ENCODE measurements at regions not wholly inside any gene's neighbourhood (a gene's known extent, or its start where the extent isn't known, plus 50 kb on each side); places are given as distances from the start of the nearest gene placed in this dataset.

GRCh38 chr15:47934342-47934741 is 186.4 kb upstream of the SLC24A5 start:
- peaks cover 14% of the 10 kb centered on the region for H3K27me3 Mint-ChIP-seq (ENCODE audit: insufficient read depth)
- no peak overlapping the region for H3K27ac Mint-ChIP-seq
- no peaks in the 10 kb centered on the region for H3K4me1 Mint-ChIP-seq (ENCODE audit: low read depth)
- intact Hi-C loops (cut with micrococcal nuclease), result no loop called here
- H3K9me3 Mint-ChIP-seq, result no peaks in the 10 kb centered on the region
- H3K36me3 Mint-ChIP-seq (ENCODE audit: low read depth), result no peaks in the 10 kb centered on the region
- no peak overlapping the region for H3K4me3 Mint-ChIP-seq
- no peak for DNase-seq (ENCODE audit: low spot score)

- Mint-ChIP-seq H3K36me3 (ENCODE audit: low read depth) (no peaks in the 10 kb centered on the region), H3K4me3 (no peak overlapping the region), H3K27ac (no peak overlapping the region), H3K27me3 (ENCODE audit: insufficient read depth) (peaks cover 12% of the 10 kb centered on the region), H3K4me1 (ENCODE audit: low read depth) (no peaks in the 10 kb centered on the region), H3K9me3 (no peaks in the 10 kb centered on the region)
- DNase-seq (ENCODE audit: low spot score), result no peak
- intact Hi-C loops (cut with micrococcal nuclease), result no loop called here
Measured at GRCh38 chr15:47937834-47938233, 183.0 kb upstream of the SLC24A5 start.

- no peak overlapping the region for H3K27ac Mint-ChIP-seq
- H3K36me3 Mint-ChIP-seq (ENCODE audit: low read depth), result no peaks in the 10 kb centered on the region
- H3K4me3 Mint-ChIP-seq, result no peak overlapping the region
- H3K4me1 Mint-ChIP-seq (ENCODE audit: low read depth), result no peaks in the 10 kb centered on the region
- H3K27me3 Mint-ChIP-seq (ENCODE audit: insufficient read depth), result peaks cover 6% of the 10 kb centered on the region
- no peaks in the 10 kb centered on the region for H3K9me3 Mint-ChIP-seq
- no peak for DNase-seq (ENCODE audit: low spot score)
- intact Hi-C loops (cut with micrococcal nuclease), result no loop called here
Measured at GRCh38 chr15:47944637-47945288, 176.0 kb upstream of the SLC24A5 start.

- peaks cover 2% of the 10 kb centered on the region for H3K36me3 Mint-ChIP-seq (ENCODE audit: low read depth)
- H3K27ac Mint-ChIP-seq, result no peak overlapping the region
- intact Hi-C loops (cut with micrococcal nuclease), result no loop called here
- no peak for DNase-seq (ENCODE audit: low spot score)
- no peaks in the 10 kb centered on the region for H3K9me3 Mint-ChIP-seq
- no peak overlapping the region for H3K4me3 Mint-ChIP-seq
- no peaks in the 10 kb centered on the region for H3K4me1 Mint-ChIP-seq (ENCODE audit: low read depth)
- peaks cover 6% of the 10 kb centered on the region for H3K27me3 Mint-ChIP-seq (ENCODE audit: insufficient read depth)
Measured at GRCh38 chr15:47945872-47946650, 174.7 kb upstream of the SLC24A5 start.

GRCh38 chr15:47949815-47950214 is 171.0 kb upstream of the SLC24A5 start:
- H3K4me3 Mint-ChIP-seq, result no peak overlapping the region
- no peak for DNase-seq (ENCODE audit: low spot score)
- no peaks in the 10 kb centered on the region for H3K9me3 Mint-ChIP-seq
- peaks cover 2% of the 10 kb centered on the region for H3K36me3 Mint-ChIP-seq (ENCODE audit: low read depth)
- peaks cover 10% of the 10 kb centered on the region for H3K27me3 Mint-ChIP-seq (ENCODE audit: insufficient read depth)
- H3K4me1 Mint-ChIP-seq (ENCODE audit: low read depth), result no peaks in the 10 kb centered on the region
- intact Hi-C loops (cut with micrococcal nuclease), result no loop called here
- no peak overlapping the region for H3K27ac Mint-ChIP-seq

GRCh38 chr15:47950447-47950846 is 170.3 kb upstream of the SLC24A5 start:
- Mint-ChIP-seq H3K4me1 (ENCODE audit: low read depth) (no peaks in the 10 kb centered on the region), H3K4me3 (no peak overlapping the region), H3K9me3 (no peaks in the 10 kb centered on the region), H3K27me3 (ENCODE audit: insufficient read depth) (peaks cover 10% of the 10 kb centered on the region), H3K27ac (no peak overlapping the region), H3K36me3 (ENCODE audit: low read depth) (peaks cover 2% of the 10 kb centered on the region)
- intact Hi-C loops (cut with micrococcal nuclease), result no loop called here
- DNase-seq (ENCODE audit: low spot score), result no peak

GRCh38 chr15:47951781-47952180 is 169.0 kb upstream of the SLC24A5 start:
- peaks cover 2% of the 10 kb centered on the region for H3K36me3 Mint-ChIP-seq (ENCODE audit: low read depth)
- DNase-seq (ENCODE audit: low spot score), result no peak
- no peaks in the 10 kb centered on the region for H3K4me1 Mint-ChIP-seq (ENCODE audit: low read depth)
- peaks cover 9% of the 10 kb centered on the region for H3K27me3 Mint-ChIP-seq (ENCODE audit: insufficient read depth)
- no peaks in the 10 kb centered on the region for H3K9me3 Mint-ChIP-seq
- H3K27ac Mint-ChIP-seq, result no peak overlapping the region
- intact Hi-C loops (cut with micrococcal nuclease), result no loop called here
- no peak overlapping the region for H3K4me3 Mint-ChIP-seq

- H3K4me1 Mint-ChIP-seq (ENCODE audit: low read depth), result no peaks in the 10 kb centered on the region
- peaks cover 7% of the 10 kb centered on the region for H3K27me3 Mint-ChIP-seq (ENCODE audit: insufficient read depth)
- no peak for DNase-seq (ENCODE audit: low spot score)
- no peak overlapping the region for H3K4me3 Mint-ChIP-seq
- H3K9me3 Mint-ChIP-seq, result no peaks in the 10 kb centered on the region
- H3K36me3 Mint-ChIP-seq (ENCODE audit: low read depth), result peaks cover 2% of the 10 kb centered on the region
- intact Hi-C loops (cut with micrococcal nuclease), result no loop called here
- no peak overlapping the region for H3K27ac Mint-ChIP-seq
Measured at GRCh38 chr15:47954196-47954595, 166.6 kb upstream of the SLC24A5 start.

GRCh38 chr15:47955021-47955420 is 165.8 kb upstream of the SLC24A5 start:
- DNase-seq (ENCODE audit: low spot score), result no peak
- H3K27me3 Mint-ChIP-seq (ENCODE audit: insufficient read depth), result peaks cover 6% of the 10 kb centered on the region
- no peaks in the 10 kb centered on the region for H3K9me3 Mint-ChIP-seq
- no peak overlapping the region for H3K4me3 Mint-ChIP-seq
- intact Hi-C loops (cut with micrococcal nuclease), result no loop called here
- H3K27ac Mint-ChIP-seq, result no peak overlapping the region
- peaks cover 2% of the 10 kb centered on the region for H3K36me3 Mint-ChIP-seq (ENCODE audit: low read depth)
- H3K4me1 Mint-ChIP-seq (ENCODE audit: low read depth), result peaks cover 6% of the 10 kb centered on the region

- no peak for DNase-seq (ENCODE audit: low spot score)
- Mint-ChIP-seq H3K27ac (no peak overlapping the region), H3K4me3 (no peak overlapping the region), H3K36me3 (ENCODE audit: low read depth) (no peaks in the 10 kb centered on the region), H3K27me3 (ENCODE audit: insufficient read depth) (no peaks in the 10 kb centered on the region), H3K9me3 (no peaks in the 10 kb centered on the region), H3K4me1 (ENCODE audit: low read depth) (peaks cover 34% of the 10 kb centered on the region)
- intact Hi-C loops (cut with micrococcal nuclease), result no loop called here
Measured at GRCh38 chr15:47959617-47960413, 161.0 kb upstream of the SLC24A5 start.

GRCh38 chr15:47961401-47962090 is 159.2 kb upstream of the SLC24A5 start:
- H3K4me3 Mint-ChIP-seq, result peak overlapping the region; percentile 34
- peak overlapping the region; percentile 71 for H3K27ac Mint-ChIP-seq
- no peaks in the 10 kb centered on the region for H3K9me3 Mint-ChIP-seq
- H3K27me3 Mint-ChIP-seq (ENCODE audit: insufficient read depth), result peaks cover 3% of the 10 kb centered on the region
- peaks cover 34% of the 10 kb centered on the region for H3K4me1 Mint-ChIP-seq (ENCODE audit: low read depth)
- DNase-seq (ENCODE audit: low spot score), result peak; percentile 28
- H3K36me3 Mint-ChIP-seq (ENCODE audit: low read depth), result no peaks in the 10 kb centered on the region
- intact Hi-C loops (cut with micrococcal nuclease), result loop anchor here (1.0 kb wide), 1 partner anchor 147 kb away; no protein-coding TSS in a partner anchor

- Mint-ChIP-seq H3K4me3 (no peak overlapping the region), H3K4me1 (ENCODE audit: low read depth) (peaks cover 34% of the 10 kb centered on the region), H3K27ac (no peak overlapping the region), H3K27me3 (ENCODE audit: insufficient read depth) (peaks cover 7% of the 10 kb centered on the region), H3K9me3 (no peaks in the 10 kb centered on the region), H3K36me3 (ENCODE audit: low read depth) (no peaks in the 10 kb centered on the region)
- DNase-seq (ENCODE audit: low spot score), result no peak
- intact Hi-C loops (cut with micrococcal nuclease), result no loop called here
Measured at GRCh38 chr15:47963265-47963664, 157.5 kb upstream of the SLC24A5 start.
